Duodenal mucosa (tissue), 2 donors: ENCODE measurements at regions not wholly inside any gene's neighbourhood (a gene's known extent, or its start where the extent isn't known, plus 50 kb on each side); places are given as distances from the start of the nearest gene placed in this dataset.
"Not testable (repeated sequence)": the region's sequence is repeated elsewhere in the genome, so short reads cannot be mapped to it uniquely, and the experiment has no call there.

ENCODE experiments used
- H3K27ac ChIP-seq: one replicate; pipeline ENCODE4 v1.7.0; 2013; ENCODE audit warnings: low read depth, low read length
- H3K27me3 ChIP-seq, 2 donors: one replicate each; pipeline ENCODE4 v1.7.0; 2013; ENCODE audit warnings: low read length in 2 of 2, control low read depth in 1 of 2; ENCODE audit not compliant: insufficient read depth in 2 of 2, control insufficient read depth in 1 of 2
- H3K36me3 ChIP-seq, 2 donors: one replicate each; pipeline ENCODE4 v1.7.0; 2013; ENCODE audit warnings: low read length in 2 of 2, control low read depth in 1 of 2; ENCODE audit not compliant: insufficient read depth in 2 of 2, control insufficient read depth in 1 of 2
- H3K4me1 ChIP-seq, 2 donors: one replicate each; pipeline ENCODE4 v1.7.0; 2013; ENCODE audit warnings: low read length in 2 of 2, control low read depth in 1 of 2; ENCODE audit not compliant: insufficient read depth in 2 of 2, control insufficient read depth in 1 of 2
- H3K4me3 ChIP-seq, 2 donors: one replicate each; pipeline ENCODE4 v1.7.0; 2013; ENCODE audit warnings: low read length in 2 of 2, low read depth in 1 of 2
- H3K9ac ChIP-seq, 2 donors: one replicate each; pipeline ENCODE4 v1.7.0; 2013; ENCODE audit warnings: low read length in 2 of 2, low read depth in 1 of 2
- H3K9me3 ChIP-seq, 2 donors: one replicate each; pipeline ENCODE4 v1.7.0; 2013; ENCODE audit warnings: low read length in 2 of 2, control low read depth in 1 of 2; ENCODE audit not compliant: control insufficient read depth in 1 of 2

- Histone ChIP-seq H3K36me3 (no peaks in the 10 kb centered on the region), H3K9ac (no peak overlapping the region), H3K27me3 (no peaks in the 10 kb centered on the region), H3K9me3 (peaks cover 0 to 2% of the 10 kb centered on the region in 2 donors), H3K27ac (no peak overlapping the region), H3K4me1 (no peaks in the 10 kb centered on the region), H3K4me3 (no peak overlapping the region)
Observed at GRCh38 chr2:53053937-53054336, 713.7 kb upstream of the CHAC2 start.

DNA sequence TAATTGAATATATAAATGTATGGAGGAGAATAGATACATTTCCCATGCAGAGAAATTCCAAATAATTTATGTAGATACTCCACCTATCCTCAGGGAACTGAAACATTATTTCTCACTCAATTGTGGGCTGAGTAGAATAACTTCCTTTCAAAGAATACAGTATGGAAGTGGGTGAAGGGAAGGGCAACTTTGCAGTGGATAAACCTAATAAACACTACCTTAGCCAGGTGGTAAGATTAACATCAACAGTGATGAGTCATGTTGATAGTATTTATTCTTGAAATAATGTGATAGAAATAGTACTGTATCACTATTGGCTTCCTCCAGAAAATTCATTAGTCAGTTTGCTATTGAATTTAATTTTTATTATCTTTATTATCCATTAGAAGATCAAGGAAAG, 716.4 kb upstream of the CHAC2 start:
- Histone ChIP-seq H3K27ac (no peak overlapping the region), H3K36me3 (no peaks in the 10 kb centered on the region), H3K9ac (no peak overlapping the region), H3K4me3 (no peak overlapping the region), H3K27me3 (no peaks in the 10 kb centered on the region), H3K4me1 (no peaks in the 10 kb centered on the region), H3K9me3 (peaks cover 2 to 4% of the 10 kb centered on the region in 2 donors)

DNA sequence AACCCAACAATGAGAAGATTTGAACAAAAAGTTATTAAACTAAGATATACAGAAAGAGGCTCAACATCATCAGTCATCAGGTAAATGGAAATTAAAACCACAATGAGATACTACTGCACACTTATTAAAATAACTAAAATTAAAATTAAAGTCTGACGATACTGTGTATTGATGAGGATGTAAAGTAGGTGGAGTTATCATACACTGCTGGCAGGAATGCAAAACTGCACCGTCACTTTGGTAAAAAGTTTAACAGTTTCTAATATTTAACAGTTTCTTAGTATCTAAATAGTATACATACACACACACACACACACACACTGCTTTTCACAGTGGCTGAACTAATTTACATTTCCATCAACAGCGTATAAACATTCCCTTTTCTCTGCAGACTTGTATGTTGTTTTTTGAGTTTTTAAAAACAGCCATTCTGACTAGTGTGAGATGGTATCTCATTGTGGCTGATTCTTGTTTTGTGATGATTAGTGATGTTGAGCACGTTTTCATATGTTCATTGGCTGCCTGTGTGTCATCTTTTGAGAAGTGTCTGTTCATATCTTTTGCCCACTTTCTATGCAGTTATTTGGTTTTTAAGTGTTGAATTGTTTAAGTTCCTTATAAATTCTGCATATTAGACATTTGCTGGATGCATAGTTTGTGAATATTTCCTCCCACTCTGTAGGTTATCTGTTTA, 726.9 kb upstream of the CHAC2 start:
- Histone ChIP-seq H3K9me3 (peaks cover 0 to 2% of the 10 kb centered on the region in 2 donors), H3K4me3 (no peak overlapping the region), H3K27me3 (no peaks in the 10 kb centered on the region), H3K27ac (no peak overlapping the region), H3K9ac (no peak overlapping the region), H3K4me1 (no peaks in the 10 kb centered on the region), H3K36me3 (no peaks in the 10 kb centered on the region)

DNA sequence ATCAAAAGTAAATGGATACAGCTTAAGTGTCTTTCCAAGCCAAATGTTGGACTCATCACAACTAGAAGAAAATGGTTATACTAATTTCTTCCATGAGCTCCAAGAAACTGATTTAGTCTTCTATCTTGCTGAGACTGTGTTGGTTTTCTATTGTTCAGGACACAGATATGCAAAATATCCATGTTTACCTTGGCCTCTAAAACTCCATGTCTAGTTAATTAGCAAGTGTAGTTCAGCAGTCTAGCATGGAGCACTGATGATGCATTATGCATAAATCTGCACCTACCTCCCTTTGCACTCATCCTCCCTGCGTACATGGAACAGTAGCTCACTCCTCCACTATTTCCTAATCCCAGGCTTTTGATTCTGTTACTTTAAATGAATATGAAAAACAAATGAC, 731.4 kb upstream of the CHAC2 start:
- Histone ChIP-seq H3K9me3 (no peaks in the 10 kb centered on the region), H3K27me3 (no peaks in the 10 kb centered on the region), H3K27ac (no peak overlapping the region), H3K9ac (no peak overlapping the region), H3K4me1 (no peaks in the 10 kb centered on the region), H3K36me3 (no peaks in the 10 kb centered on the region), H3K4me3 (no peak overlapping the region)

GRCh38 chr2:53035153-53035552, 732.5 kb upstream of the CHAC2 start:
- Histone ChIP-seq H3K9ac (no peak overlapping the region), H3K27me3 (no peaks in the 10 kb centered on the region), H3K9me3 (no peaks in the 10 kb centered on the region), H3K4me1 (no peaks in the 10 kb centered on the region), H3K36me3 (no peaks in the 10 kb centered on the region), H3K4me3 (no peak overlapping the region), H3K27ac (no peak overlapping the region)

DNA sequence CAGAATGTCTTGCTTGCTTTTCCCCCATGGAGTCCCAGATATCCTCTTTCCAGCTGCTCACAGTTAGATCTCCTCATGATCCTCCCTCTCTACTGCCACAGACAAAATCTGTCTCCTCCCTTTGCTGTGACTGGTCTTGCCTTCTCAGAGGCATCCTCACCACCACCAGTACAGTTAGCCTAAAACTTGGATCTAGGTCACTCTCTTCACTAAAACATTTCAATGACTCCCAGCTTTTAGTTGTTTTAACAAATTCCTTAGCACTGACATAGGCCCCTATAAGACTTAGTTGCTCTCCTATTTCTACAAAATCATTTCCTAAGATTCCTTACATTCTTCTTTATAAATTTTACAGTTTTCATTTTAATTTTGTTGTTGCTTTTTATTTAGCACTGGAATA, 734.2 kb upstream of the CHAC2 start:
- Histone ChIP-seq H3K9me3 (no peaks in the 10 kb centered on the region), H3K4me1 (no peaks in the 10 kb centered on the region), H3K27me3 (no peaks in the 10 kb centered on the region), H3K9ac (no peak overlapping the region), H3K36me3 (no peaks in the 10 kb centered on the region), H3K4me3 (no peak overlapping the region), H3K27ac (no peak overlapping the region)

- Histone ChIP-seq H3K9me3 (no peaks in the 10 kb centered on the region), H3K27me3 (no peaks in the 10 kb centered on the region), H3K27ac (no peak overlapping the region), H3K4me1 (no peaks in the 10 kb centered on the region), H3K36me3 (no peaks in the 10 kb centered on the region), H3K4me3 (no peak overlapping the region), H3K9ac (no peak overlapping the region)
Observed at GRCh38 chr2:53028746-53029423, 738.7 kb upstream of the CHAC2 start.

DNA sequence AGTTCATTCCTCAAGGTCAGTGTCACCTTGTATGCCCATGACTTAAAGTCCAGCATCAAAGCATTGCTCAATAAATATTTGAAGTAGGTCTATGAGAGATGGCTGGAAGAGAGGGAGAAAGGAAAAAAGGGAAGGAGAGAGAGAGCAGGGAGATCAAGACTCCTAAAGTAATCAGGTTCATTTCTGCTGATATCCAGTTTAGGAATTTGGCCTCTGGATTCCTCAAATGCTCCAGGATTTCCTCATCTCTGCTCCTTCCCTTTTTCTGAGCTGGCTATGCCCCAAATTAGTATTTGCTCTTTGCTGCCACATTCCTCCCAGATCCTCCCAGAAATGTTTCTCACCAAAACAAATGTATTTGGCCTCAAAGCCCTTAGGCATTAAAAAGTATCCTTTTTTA, 739.4 kb upstream of the CHAC2 start:
- no peaks in the 10 kb centered on the region for H3K36me3 ChIP-seq

GRCh38 chr2:53022248-53022647, 745.4 kb upstream of the CHAC2 start:
- H3K4me3 ChIP-seq, H3K36me3 ChIP-seq, H3K9ac ChIP-seq, H3K4me1 ChIP-seq, H3K27me3 ChIP-seq, H3K27ac ChIP-seq, H3K9me3 ChIP-seq: not testable (repeated sequence)

More for the DNA sequence above, 739.4 kb upstream of the CHAC2 start:
- peaks cover 0 to 3% of the 10 kb centered on the region in 2 donors for H3K9me3 ChIP-seq
- H3K4me1 ChIP-seq = no peaks in the 10 kb centered on the region
- H3K9ac ChIP-seq = no peak overlapping the region
- no peaks in the 10 kb centered on the region for H3K27me3 ChIP-seq
- H3K27ac ChIP-seq = no peak overlapping the region
- H3K4me3 ChIP-seq = no peak overlapping the region

- no peak overlapping the region for H3K27ac ChIP-seq
- H3K9me3 ChIP-seq = peaks cover 0 to 3% of the 10 kb centered on the region in 2 donors
- no peak overlapping the region for H3K9ac ChIP-seq
Observed at GRCh38 chr2:53021828-53022227, 745.8 kb upstream of the CHAC2 start.

More at GRCh38 chr2:53021828-53022227, 745.8 kb upstream of the CHAC2 start:
- Histone ChIP-seq H3K36me3 (no peaks in the 10 kb centered on the region), H3K27me3 (no peaks in the 10 kb centered on the region), H3K4me1 (no peaks in the 10 kb centered on the region), H3K4me3 (no peak overlapping the region)
